Gastroesophageal sphincter (tissue), 3 donors: ENCODE measurements at regions not wholly inside any gene's neighbourhood (a gene's known extent, or its start where the extent isn't known, plus 50 kb on each side); places are given as distances from the start of the nearest gene placed in this dataset.

Experiments
- POLR2A ChIP-seq, 2 donors: fragments of 450-650 bp; IDR thresholded peaks; one replicate each; pipeline ENCODE4 v1.6.1; 2017; ENCODE audit warnings: antibody characterized with exemption in 2 of 2, mild to moderate bottlenecking in 2 of 2, moderate library complexity in 1 of 2
- TF ChIP-seq, protein P1 (sequence below), 4 experiments: fragments of 200-600 bp in 2 of 4; fragments of 450-650 bp in 2 of 4; sonication (generic) in 1 of 4; IDR thresholded peaks; one replicate each; pipeline ENCODE4 v1.5.1; 2017 to 2019; ENCODE audit warnings: antibody characterized with exemption in 4 of 4, mild to moderate bottlenecking in 2 of 4, moderate library complexity in 2 of 4

DNA sequence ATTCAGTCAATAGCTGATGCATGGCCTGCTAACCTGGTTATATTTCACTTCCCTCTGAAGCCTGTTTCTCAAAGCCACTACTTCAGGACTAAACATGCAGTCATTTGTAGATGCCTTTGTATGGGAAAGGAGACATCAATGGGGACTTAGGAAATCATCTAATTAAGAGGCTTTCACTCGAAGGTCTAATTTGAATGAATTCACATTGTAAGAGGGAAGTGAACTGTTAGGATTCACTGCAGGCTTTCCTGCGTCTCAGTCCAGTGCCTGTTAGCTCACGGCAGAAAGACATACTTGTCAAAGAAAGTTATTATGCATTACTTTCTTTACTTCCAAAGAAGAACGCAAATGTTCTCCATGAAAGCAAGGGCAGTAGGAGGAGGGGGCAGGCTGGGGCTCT lies 50.6 kb upstream of the CDK20 start:
- TF ChIP-seq, protein P1, sequence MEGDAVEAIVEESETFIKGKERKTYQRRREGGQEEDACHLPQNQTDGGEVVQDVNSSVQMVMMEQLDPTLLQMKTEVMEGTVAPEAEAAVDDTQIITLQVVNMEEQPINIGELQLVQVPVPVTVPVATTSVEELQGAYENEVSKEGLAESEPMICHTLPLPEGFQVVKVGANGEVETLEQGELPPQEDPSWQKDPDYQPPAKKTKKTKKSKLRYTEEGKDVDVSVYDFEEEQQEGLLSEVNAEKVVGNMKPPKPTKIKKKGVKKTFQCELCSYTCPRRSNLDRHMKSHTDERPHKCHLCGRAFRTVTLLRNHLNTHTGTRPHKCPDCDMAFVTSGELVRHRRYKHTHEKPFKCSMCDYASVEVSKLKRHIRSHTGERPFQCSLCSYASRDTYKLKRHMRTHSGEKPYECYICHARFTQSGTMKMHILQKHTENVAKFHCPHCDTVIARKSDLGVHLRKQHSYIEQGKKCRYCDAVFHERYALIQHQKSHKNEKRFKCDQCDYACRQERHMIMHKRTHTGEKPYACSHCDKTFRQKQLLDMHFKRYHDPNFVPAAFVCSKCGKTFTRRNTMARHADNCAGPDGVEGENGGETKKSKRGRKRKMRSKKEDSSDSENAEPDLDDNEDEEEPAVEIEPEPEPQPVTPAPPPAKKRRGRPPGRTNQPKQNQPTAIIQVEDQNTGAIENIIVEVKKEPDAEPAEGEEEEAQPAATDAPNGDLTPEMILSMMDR (IDR thresholded peaks at IDR 0.05), result no peak
- TF ChIP-seq POLR2A (IDR thresholded peaks at IDR 0.05), result no peak
